Stimulated activated CD8-positive, alpha-beta memory T cell treated with anti-CD3 and anti-CD28 coated beads, Interleukin-4, amount 100 ng/mL, for 48 hours (primary cell): ENCODE measurements at regions not wholly inside any gene's neighbourhood (a gene's known extent, or its start where the extent isn't known, plus 50 kb on each side); places are given as distances from the start of the nearest gene placed in this dataset.
A peak's percentile ranks its signal among the peaks of the same experiment; 100 is the strongest.

Experiments
- DNase-seq: peaks from one replicate; pipeline ENCODE4 v3.0.0-alpha.2; 2020

GRCh38 chr10:120300513-120300912 is 156.5 kb upstream of the PLPP4 start:
- DNase-seq: no peak

- DNase-seq: no peak
Observed at GRCh38 chr10:120308589-120308988, 148.4 kb upstream of the PLPP4 start.

- no peak for DNase-seq
Observed at GRCh38 chr10:120313715-120314114, 143.3 kb upstream of the PLPP4 start.

GRCh38 chr10:120314442-120314841 is 142.6 kb upstream of the PLPP4 start:
- DNase-seq: no peak

- no peak for DNase-seq
Observed at GRCh38 chr10:120318862-120319261, 138.2 kb upstream of the PLPP4 start.

- DNase-seq: no peak
Observed at GRCh38 chr10:120327675-120328074, 129.4 kb upstream of the PLPP4 start.

GRCh38 chr10:120328647-120329046 is 128.4 kb upstream of the PLPP4 start:
- DNase-seq: no peak

- DNase-seq: no peak
Observed at GRCh38 chr10:120335553-120335952, 121.5 kb upstream of the PLPP4 start.

GRCh38 chr10:120336306-120336910 is 120.6 kb upstream of the PLPP4 start:
- no peak for DNase-seq

GRCh38 chr10:120336911-120337540 is 120.0 kb upstream of the PLPP4 start:
- peak; percentile 79 for DNase-seq

GRCh38 chr10:120342115-120342714 is 114.8 kb upstream of the PLPP4 start:
- DNase-seq: no peak

- no peak for DNase-seq
Observed at GRCh38 chr10:120345186-120345585, 111.8 kb upstream of the PLPP4 start.

- no peak for DNase-seq
Observed at GRCh38 chr10:120347644-120348043, 109.4 kb upstream of the PLPP4 start.

GRCh38 chr10:120349069-120349468 is 108.0 kb upstream of the PLPP4 start:
- no peak for DNase-seq

GRCh38 chr10:120355425-120355824 is 101.6 kb upstream of the PLPP4 start:
- DNase-seq: no peak

- DNase-seq: no peak
Observed at GRCh38 chr10:120360571-120360970, 96.5 kb upstream of the PLPP4 start.

GRCh38 chr10:120365872-120366271 is 91.2 kb upstream of the PLPP4 start:
- no peak for DNase-seq

GRCh38 chr10:120367341-120367740 is 89.7 kb upstream of the PLPP4 start:
- DNase-seq: no peak

- no peak for DNase-seq
Observed at GRCh38 chr10:120368338-120368737, 88.7 kb upstream of the PLPP4 start.

- no peak for DNase-seq
Observed at GRCh38 chr10:120368927-120369326, 88.1 kb upstream of the PLPP4 start.

- no peak for DNase-seq
Observed at GRCh38 chr10:120369856-120370276, 87.2 kb upstream of the PLPP4 start.

- no peak for DNase-seq
Observed at GRCh38 chr10:120371856-120372255, 85.2 kb upstream of the PLPP4 start.

GRCh38 chr10:120372917-120373316 is 84.1 kb upstream of the PLPP4 start:
- DNase-seq: no peak

GRCh38 chr10:120375666-120376065 is 81.4 kb upstream of the PLPP4 start:
- DNase-seq: no peak

- no peak for DNase-seq
Observed at GRCh38 chr10:120381931-120382330, 75.1 kb upstream of the PLPP4 start.
